SK-N-SH treated with all-trans-retinoic acid at 6 μM for 48 hours (cell line): ENCODE measurements at regions not wholly inside any gene's neighbourhood (a gene's known extent, or its start where the extent isn't known, plus 50 kb on each side); places are given as distances from the start of the nearest gene placed in this dataset.
"Not testable (repeated sequence)": the region's sequence is repeated elsewhere in the genome, so short reads cannot be mapped to it uniquely, and the experiment has no call there.

Source experiments
- ATAC-seq: fragments of 200-7000 bp; cut with Tn5 transposase; 3 replicates; pipeline ENCODE4 v1.9.1; 2020; ENCODE audit warnings: mild to moderate bottlenecking, moderate library complexity
- BACH2 ChIP-seq: fragments of 250-450 bp; sonication (Bioruptor Pico); IDR thresholded peaks from 2 replicates; pipeline ENCODE4 v1.9.0; 2021; ENCODE audit warnings: mild to moderate bottlenecking, borderline replicate concordance
- ESRRG ChIP-seq: fragments of 250-450 bp; sonication (Bioruptor Pico); IDR thresholded peaks from 2 replicates; pipeline ENCODE4 v1.6.1; 2021; ENCODE audit warnings: mild to moderate bottlenecking
- GLIS3 ChIP-seq: fragments of 250-450 bp; sonication (Bioruptor Pico); IDR thresholded peaks from 2 replicates; pipeline ENCODE4 v1.5.0; 2020; ENCODE audit warnings: mild to moderate bottlenecking, moderate library complexity
- ISL1 ChIP-seq: fragments of 250-450 bp; sonication (Bioruptor Pico); IDR thresholded peaks from 2 replicates; pipeline ENCODE4 v2.1.2; 2022; ENCODE audit warnings: mild to moderate bottlenecking, moderate library complexity
- OSR1 ChIP-seq: fragments of 250-450 bp; sonication (Bioruptor Pico); IDR thresholded peaks from 2 replicates; pipeline ENCODE4 v1.8.0; 2022; ENCODE audit warnings: moderate library complexity, mild to moderate bottlenecking, inconsistent platforms
- PPARA ChIP-seq: fragments of 250-450 bp; sonication (Bioruptor Pico); IDR thresholded peaks from 2 replicates; pipeline ENCODE4 v1.5.0; 2020; ENCODE audit warnings: mild to moderate bottlenecking, borderline replicate concordance
- RARB ChIP-seq: fragments of 250-450 bp; sonication (Bioruptor Pico); IDR thresholded peaks from 2 replicates; pipeline ENCODE4 v1.8.0; 2021; ENCODE audit warnings: mild to moderate bottlenecking, moderate library complexity
- SNAI2 ChIP-seq: fragments of 250-450 bp; sonication (Bioruptor Pico); IDR thresholded peaks from 2 replicates; pipeline ENCODE4 v1.5.0; 2020; ENCODE audit warnings: mild to moderate bottlenecking, moderate library complexity
- TCF4 ChIP-seq: fragments of 250-450 bp; sonication (Bioruptor Pico); IDR thresholded peaks from 2 replicates; pipeline ENCODE4 v1.8.0; 2021; ENCODE audit warnings: mild to moderate bottlenecking, moderate library complexity, borderline replicate concordance
- TOX ChIP-seq: fragments of 250-450 bp; sonication (Bioruptor Pico); IDR thresholded peaks from 2 replicates; pipeline ENCODE4 v1.8.0; 2021; ENCODE audit warnings: mild to moderate bottlenecking, moderate library complexity, borderline replicate concordance
- ZC3H10 ChIP-seq: fragments of 250-450 bp; sonication (Bioruptor Pico); IDR thresholded peaks from 2 replicates; pipeline ENCODE4 v1.5.1; 2021; ENCODE audit warnings: mild to moderate bottlenecking, moderate library complexity
- ZFP30 ChIP-seq: fragments of 450-650 bp; formaldehyde crosslinking; IDR thresholded peaks from 2 replicates; pipeline ENCODE4 v1.5.0; 2022; ENCODE audit warnings: mild to moderate bottlenecking, moderate library complexity
- ZNF565 ChIP-seq: fragments of 450-650 bp; formaldehyde crosslinking; conservative IDR thresholded peaks from 2 replicates; pipeline ENCODE4 v1.5.0; 2020; ENCODE audit warnings: low read depth, mild to moderate bottlenecking, moderate library complexity
- ZNF70 ChIP-seq: fragments of 450-650 bp; formaldehyde crosslinking; IDR thresholded peaks from 2 replicates; pipeline ENCODE4 v1.5.0; 2020; ENCODE audit warnings: mild to moderate bottlenecking, moderate library complexity
- ZNF8 ChIP-seq: fragments of 450-650 bp; formaldehyde crosslinking; IDR thresholded peaks from 2 replicates; pipeline ENCODE4 v1.5.0; 2020; ENCODE audit warnings: mild to moderate bottlenecking, moderate library complexity
- TF ChIP-seq, protein P1 (sequence below): fragments of 250-450 bp; sonication (Bioruptor Pico); IDR thresholded peaks from 2 replicates; pipeline ENCODE4 v1.5.1; 2020; ENCODE audit warnings: low read depth, mild to moderate bottlenecking, moderate library complexity
- TF ChIP-seq, protein P2 (sequence below): fragments of 250-450 bp; sonication (Bioruptor Pico); IDR thresholded peaks from 2 replicates; pipeline ENCODE4 v1.8.0; 2021; ENCODE audit warnings: low read depth, mild to moderate bottlenecking, moderate library complexity, borderline replicate concordance
- TF ChIP-seq, protein P3 (sequence below): fragments of 250-450 bp; sonication (Bioruptor Pico); IDR thresholded peaks from 2 replicates; pipeline ENCODE4 v1.8.0; 2020; ENCODE audit warnings: mild to moderate bottlenecking, moderate library complexity, borderline replicate concordance
- TF ChIP-seq, protein P4 (sequence below): fragments of 250-450 bp; sonication (Bioruptor Pico); IDR thresholded peaks from 2 replicates; pipeline ENCODE4 v1.5.0; 2020; ENCODE audit warnings: mild to moderate bottlenecking, moderate library complexity
- TF ChIP-seq, protein P5 (sequence below): fragments of 250-450 bp; sonication (Bioruptor Pico); IDR thresholded peaks from 2 replicates; pipeline ENCODE4 v1.5.1; 2021; ENCODE audit warnings: mild to moderate bottlenecking, moderate library complexity

DNA sequence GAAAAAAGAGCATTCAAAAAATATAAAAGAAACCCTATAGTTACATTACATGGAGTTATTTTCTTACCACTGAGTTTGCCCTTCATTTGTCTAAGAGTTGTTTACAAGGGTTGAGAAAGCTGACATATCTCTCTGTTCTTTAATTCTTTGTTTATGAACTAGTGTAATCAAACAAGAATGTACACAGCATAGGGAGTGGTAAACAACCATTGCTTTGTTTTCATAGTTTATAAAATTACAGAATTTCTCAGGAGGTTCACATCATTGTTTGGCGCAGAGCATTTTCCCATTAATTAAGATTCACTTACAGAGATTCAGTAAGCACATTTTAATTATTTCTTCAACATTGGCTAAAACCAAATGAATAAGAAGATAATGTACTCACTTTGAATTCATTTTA, 87.6 kb downstream of the IFI44 start:
- ATAC-seq = no peak
- TF ChIP-seq, protein P1, sequence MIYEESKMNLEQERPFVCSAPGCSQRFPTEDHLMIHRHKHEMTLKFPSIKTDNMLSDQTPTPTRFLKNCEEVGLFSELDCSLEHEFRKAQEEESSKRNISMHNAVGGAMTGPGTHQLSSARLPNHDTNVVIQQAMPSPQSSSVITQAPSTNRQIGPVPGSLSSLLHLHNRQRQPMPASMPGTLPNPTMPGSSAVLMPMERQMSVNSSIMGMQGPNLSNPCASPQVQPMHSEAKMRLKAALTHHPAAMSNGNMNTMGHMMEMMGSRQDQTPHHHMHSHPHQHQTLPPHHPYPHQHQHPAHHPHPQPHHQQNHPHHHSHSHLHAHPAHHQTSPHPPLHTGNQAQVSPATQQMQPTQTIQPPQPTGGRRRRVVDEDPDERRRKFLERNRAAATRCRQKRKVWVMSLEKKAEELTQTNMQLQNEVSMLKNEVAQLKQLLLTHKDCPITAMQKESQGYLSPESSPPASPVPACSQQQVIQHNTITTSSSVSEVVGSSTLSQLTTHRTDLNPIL (CRISPR knock-in tag) = no peak
- TF ChIP-seq ESRRG (CRISPR knock-in tag) (no peak), RARB (CRISPR knock-in tag) (no peak), GLIS3 (no peak)
- TF ChIP-seq, protein P2, sequence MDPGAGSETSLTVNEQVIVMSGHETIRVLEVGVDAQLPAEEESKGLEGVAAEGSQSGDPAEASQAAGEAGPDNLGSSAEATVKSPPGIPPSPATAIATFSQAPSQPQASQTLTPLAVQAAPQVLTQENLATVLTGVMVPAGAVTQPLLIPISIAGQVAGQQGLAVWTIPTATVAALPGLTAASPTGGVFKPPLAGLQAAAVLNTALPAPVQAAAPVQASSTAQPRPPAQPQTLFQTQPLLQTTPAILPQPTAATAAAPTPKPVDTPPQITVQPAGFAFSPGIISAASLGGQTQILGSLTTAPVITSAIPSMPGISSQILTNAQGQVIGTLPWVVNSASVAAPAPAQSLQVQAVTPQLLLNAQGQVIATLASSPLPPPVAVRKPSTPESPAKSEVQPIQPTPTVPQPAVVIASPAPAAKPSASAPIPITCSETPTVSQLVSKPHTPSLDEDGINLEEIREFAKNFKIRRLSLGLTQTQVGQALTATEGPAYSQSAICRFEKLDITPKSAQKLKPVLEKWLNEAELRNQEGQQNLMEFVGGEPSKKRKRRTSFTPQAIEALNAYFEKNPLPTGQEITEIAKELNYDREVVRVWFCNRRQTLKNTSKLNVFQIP (CRISPR knock-in tag) = no peak

DNA sequence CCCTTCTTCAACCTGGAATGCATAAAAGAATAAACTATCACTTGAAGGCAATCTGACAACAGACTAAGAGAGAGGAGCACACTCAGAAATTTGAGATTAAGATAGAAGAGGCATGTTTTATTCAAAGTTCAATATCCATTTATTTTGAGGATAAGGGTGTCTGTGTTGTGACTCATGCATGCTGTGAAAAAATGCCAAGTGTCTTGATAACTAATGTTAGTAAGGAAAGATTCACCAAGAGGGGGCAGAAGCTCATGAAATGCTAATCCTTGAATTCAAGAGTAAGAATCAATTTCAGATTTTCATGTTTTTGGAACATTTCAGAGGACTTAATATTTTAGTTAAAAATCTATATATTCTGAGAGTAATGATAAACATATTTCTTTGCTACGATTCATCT, 94.0 kb downstream of the IFI44 start:
- peak; percentile 74 for ATAC-seq
- TF ChIP-seq PPARA (CRISPR knock-in tag) (no peak), ISL1 (CRISPR knock-in tag) (peak; percentile 57), ZFP30 (CRISPR knock-in tag) (no peak)

DNA sequence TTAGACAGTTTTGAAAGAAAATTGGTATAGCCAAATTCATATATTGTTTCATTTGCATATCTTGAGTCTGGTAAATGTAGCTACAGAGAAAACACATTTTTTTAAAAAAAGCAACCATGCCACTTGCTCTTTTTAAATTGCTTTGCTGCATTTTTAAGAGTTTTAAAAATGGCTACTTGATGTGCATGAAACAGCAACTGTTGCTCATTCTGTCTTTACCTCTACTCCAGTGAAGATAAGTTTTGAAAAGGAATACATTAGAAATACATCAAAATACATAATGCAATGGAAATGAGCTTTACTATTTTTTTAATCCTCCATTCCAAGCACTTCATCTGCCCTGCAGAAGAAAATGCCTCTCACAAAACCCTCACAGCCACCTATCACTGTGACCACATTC, 95.5 kb downstream of the IFI44 start:
- TF ChIP-seq TOX (CRISPR knock-in tag) (no peak), ESRRG (CRISPR knock-in tag) (no peak), SNAI2 (no peak), OSR1 (CRISPR knock-in tag) (no peak)
- ATAC-seq = no peak

DNA sequence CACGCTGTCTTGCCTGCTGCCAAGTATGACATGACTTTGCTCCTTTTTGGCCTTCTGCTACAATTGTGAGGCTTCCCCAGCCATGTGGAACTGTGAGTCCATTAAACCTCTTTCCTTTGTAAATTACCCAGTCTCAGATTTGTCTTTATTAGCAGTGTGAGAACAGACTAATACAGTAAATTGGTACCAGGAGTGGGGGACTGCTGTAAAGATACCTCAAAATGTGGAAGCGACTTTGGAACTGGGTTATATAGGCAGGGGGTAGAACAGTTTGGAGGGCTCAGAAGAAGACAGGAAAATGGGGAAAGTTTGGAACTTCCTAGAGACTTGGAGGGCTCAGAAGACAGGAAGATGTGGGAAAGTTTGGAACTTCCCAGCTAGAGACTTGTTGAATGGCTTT, 104.0 kb downstream of the IFI44 start:
- ATAC-seq = not testable (repeated sequence)

DNA sequence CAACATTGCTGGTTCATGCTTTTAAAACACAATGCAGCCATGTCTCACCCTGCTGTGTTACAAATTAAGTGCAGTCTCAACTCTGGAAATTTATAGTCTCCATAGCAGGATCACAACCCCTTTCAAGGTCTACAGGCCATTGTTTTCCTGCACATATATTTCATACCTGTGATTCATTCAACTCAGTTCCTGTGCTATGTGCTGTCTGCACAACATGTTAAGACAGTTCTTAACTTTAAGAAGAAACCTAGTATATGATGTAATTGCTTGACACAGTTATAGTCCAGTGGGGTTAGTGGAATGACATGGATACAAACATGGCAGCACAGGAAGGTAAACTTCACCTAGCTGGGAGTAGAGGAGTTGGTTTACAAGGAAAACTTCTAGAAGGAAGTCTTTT, 106.4 kb downstream of the IFI44 start:
- TF ChIP-seq, protein P3, sequence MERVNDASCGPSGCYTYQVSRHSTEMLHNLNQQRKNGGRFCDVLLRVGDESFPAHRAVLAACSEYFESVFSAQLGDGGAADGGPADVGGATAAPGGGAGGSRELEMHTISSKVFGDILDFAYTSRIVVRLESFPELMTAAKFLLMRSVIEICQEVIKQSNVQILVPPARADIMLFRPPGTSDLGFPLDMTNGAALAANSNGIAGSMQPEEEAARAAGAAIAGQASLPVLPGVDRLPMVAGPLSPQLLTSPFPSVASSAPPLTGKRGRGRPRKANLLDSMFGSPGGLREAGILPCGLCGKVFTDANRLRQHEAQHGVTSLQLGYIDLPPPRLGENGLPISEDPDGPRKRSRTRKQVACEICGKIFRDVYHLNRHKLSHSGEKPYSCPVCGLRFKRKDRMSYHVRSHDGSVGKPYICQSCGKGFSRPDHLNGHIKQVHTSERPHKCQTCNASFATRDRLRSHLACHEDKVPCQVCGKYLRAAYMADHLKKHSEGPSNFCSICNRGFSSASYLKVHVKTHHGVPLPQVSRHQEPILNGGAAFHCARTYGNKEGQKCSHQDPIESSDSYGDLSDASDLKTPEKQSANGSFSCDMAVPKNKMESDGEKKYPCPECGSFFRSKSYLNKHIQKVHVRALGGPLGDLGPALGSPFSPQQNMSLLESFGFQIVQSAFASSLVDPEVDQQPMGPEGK (CRISPR knock-in tag) = no peak
- TF ChIP-seq ZNF8 (CRISPR knock-in tag) (no peak), ZC3H10 (CRISPR knock-in tag) (no peak)
- no peak for ATAC-seq

DNA sequence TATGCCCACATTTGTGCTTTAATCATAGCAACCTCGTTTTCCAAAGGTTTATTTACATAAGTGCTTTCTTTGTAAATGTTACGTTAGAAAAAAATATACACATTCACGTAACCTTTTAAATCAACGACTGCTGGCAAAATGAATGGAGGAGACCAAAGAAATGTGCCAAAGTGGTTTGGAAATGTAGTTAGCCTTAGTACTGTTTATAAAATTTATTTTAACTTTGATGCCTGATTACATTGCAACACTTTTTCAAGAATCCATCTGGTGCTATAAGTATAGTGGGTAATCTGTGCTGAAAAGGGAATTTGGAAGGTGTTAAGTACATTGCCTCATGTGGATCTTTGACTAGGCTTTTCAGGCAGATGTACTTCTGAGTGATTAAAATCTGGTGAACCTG, 108.9 kb downstream of the IFI44 start:
- no peak for TF ChIP-seq ZNF8 (CRISPR knock-in tag)
- no peak for TF ChIP-seq ISL1 (CRISPR knock-in tag)
- TF ChIP-seq RARB (CRISPR knock-in tag) = no peak
- TF ChIP-seq, protein P2 (CRISPR knock-in tag) = no peak
- TF ChIP-seq GLIS3 = no peak
- no peak for TF ChIP-seq ZFP30 (CRISPR knock-in tag)
- no peak for TF ChIP-seq ZNF565 (CRISPR knock-in tag)
- no peak for TF ChIP-seq ZNF70 (CRISPR knock-in tag)
- no peak for TF ChIP-seq BACH2 (CRISPR knock-in tag)
- TF ChIP-seq, protein P4, sequence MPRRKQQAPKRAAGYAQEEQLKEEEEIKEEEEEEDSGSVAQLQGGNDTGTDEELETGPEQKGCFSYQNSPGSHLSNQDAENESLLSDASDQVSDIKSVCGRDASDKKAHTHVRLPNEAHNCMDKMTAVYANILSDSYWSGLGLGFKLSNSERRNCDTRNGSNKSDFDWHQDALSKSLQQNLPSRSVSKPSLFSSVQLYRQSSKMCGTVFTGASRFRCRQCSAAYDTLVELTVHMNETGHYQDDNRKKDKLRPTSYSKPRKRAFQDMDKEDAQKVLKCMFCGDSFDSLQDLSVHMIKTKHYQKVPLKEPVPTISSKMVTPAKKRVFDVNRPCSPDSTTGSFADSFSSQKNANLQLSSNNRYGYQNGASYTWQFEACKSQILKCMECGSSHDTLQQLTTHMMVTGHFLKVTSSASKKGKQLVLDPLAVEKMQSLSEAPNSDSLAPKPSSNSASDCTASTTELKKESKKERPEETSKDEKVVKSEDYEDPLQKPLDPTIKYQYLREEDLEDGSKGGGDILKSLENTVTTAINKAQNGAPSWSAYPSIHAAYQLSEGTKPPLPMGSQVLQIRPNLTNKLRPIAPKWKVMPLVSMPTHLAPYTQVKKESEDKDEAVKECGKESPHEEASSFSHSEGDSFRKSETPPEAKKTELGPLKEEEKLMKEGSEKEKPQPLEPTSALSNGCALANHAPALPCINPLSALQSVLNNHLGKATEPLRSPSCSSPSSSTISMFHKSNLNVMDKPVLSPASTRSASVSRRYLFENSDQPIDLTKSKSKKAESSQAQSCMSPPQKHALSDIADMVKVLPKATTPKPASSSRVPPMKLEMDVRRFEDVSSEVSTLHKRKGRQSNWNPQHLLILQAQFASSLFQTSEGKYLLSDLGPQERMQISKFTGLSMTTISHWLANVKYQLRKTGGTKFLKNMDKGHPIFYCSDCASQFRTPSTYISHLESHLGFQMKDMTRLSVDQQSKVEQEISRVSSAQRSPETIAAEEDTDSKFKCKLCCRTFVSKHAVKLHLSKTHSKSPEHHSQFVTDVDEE (CRISPR knock-in tag) = no peak
- TF ChIP-seq, protein P5, sequence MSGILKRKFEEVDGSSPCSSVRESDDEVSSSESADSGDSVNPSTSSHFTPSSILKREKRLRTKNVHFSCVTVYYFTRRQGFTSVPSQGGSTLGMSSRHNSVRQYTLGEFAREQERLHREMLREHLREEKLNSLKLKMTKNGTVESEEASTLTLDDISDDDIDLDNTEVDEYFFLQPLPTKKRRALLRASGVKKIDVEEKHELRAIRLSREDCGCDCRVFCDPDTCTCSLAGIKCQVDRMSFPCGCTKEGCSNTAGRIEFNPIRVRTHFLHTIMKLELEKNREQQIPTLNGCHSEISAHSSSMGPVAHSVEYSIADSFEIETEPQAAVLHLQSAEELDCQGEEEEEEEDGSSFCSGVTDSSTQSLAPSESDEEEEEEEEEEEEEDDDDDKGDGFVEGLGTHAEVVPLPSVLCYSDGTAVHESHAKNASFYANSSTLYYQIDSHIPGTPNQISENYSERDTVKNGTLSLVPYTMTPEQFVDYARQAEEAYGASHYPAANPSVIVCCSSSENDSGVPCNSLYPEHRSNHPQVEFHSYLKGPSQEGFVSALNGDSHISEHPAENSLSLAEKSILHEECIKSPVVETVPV (CRISPR knock-in tag) = no peak
- TF ChIP-seq TCF4 (CRISPR knock-in tag) = no peak
- ATAC-seq = no peak
